Right lung (tissue), 2 donors: ENCODE measurements at regions not wholly inside any gene's neighbourhood (a gene's known extent, or its start where the extent isn't known, plus 50 kb on each side); places are given as distances from the start of the nearest gene placed in this dataset.

Source experiments
- DNase-seq, 2 donors: peaks; one replicate each; pipeline ENCODE4 v3.0.0-alpha.2; 2013

GRCh38 chr3:126266850-126267168 is 86.4 kb upstream of the ALDH1L1 start:
- DNase-seq: no peak

DNA sequence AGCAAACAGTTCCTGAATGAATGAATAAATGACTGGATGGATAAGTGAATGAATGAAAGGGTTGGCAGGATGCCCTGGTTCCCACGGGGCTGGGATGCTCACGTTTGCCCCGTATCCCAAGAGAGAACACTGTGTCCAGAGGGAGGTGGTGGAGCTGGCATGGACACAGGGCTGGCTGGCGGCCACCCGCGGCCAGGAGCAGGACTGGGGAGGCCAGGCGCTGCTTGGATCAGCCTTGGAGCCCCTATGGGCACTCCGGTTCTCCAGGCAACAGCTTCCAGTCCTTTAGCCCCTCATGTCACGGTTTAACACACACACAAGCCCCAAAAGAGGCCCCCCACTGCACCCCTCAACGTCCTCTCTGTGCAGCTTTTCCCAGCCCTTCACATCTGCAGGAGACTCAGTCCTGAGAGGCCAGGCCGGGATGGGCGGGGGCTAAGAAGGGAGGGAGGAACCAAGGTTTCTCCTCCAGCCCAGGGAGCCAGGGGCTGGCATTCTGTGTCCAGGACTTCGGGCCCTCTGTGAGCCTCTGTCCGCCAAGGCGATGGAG is 86.0 kb upstream of the ALDH1L1 start:
- DNase-seq: no peak

DNA sequence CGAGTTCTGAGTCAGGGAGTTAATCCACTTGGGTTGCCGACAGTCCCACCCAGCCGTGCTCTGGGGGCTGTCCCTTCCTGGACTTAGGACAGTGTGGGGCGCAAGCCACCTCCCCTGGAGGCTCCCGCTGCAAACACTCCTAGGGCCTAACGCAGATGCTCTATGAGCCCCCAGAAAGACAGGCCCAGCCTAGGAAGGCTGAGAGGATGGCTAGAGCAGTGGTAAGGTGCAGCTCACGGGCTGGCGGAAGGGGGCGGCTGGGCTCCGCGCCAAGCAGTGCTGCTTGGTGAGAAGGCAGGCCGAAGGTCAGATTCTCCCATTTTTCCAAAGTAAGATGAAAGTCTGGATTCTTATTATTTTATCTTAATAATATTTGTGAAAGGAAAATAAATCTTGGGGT is 84.6 kb upstream of the ALDH1L1 start:
- DNase-seq: no peak

- DNase-seq: no peak
These were observed 84.0 kb upstream of the ALDH1L1 start for GRCh38 chr3:126264381-126264780.

DNA sequence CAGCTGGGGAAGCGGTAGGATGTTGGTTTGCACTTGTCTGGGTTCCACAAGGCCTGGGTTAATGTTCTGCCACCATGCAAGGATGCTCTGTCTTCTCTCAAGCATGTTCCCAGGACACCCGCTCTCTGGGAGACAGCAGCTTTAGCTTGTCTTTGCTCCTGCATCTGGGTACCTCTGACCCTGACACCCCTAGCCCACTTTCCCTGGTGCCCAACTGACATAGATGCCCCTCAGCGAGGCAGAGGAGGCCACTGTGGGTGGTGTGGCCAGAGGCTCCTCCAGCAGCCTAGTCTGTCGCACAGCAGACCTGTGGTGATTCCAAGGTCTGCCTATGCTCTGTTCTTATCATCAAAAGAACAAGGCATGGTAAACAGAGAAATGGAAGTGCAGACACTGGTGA is 83.6 kb upstream of the ALDH1L1 start:
- no peak for DNase-seq

DNA sequence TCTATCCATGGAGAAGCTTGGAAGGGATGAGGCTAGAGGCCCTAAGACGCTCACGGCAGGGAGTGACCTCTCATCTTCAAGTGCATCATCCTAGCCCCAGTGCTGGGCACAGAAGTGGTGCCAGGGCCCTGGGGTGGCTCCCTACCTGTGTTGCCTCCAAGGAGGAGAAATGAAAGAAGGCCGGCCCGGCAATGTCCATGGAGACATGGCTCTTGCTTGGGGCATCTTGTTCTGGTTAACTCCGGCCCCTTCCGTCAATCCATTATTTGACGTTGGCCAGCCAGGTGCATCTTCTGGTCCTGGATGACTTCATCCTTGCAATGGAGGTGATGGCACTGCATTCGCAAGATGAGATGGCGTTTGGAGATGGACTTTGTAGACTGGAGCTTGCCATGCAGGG is 83.2 kb upstream of the ALDH1L1 start:
- DNase-seq: no peak

DNA sequence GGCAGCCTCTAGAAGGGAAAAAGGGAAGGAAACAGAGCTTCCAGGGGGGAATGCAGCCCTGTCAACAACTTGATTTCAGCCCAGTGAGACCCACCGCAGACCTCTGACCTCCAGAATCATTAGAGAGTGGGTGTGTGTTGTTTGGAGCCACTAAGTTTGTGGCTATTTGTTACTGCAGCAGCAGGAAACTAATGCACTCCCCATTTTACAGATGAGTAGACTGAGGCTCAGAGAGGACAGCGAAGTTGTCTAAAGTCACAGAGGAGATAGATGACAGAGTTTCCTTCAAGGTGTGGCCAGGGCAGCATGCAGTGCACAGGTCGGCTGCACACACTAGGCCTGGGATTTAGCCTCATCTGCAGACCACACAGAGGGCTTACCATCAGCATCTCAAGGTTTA is 81.8 kb upstream of the ALDH1L1 start:
- DNase-seq: no peak

DNA sequence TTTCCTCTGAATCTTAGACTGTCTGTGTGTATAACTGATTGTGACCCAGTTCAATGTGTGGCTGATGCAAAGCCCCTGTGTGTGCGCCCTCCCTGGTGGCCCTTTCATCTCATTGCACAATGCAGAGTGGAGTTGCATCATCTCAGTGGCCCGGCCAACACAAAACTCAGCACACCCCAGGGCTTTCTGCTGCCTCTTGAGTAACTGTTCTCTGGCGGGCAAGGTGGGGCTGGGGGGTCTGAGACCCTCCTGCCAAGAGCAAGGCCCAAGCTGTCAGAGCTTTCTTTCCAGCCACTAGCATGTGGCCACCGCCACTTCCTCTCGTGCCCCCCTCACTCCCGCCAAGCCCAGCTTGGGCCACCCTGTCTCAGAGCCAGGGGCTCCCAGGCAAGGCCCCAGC is 80.7 kb upstream of the ALDH1L1 start:
- DNase-seq: peak; percentile 94 to 97

- peak in 1 of 2 donors; percentile 32 for DNase-seq
These were observed 79.3 kb upstream of the ALDH1L1 start for GRCh38 chr3:126259411-126260391.

- DNase-seq: no peak
These were observed 78.3 kb upstream of the ALDH1L1 start for GRCh38 chr3:126258670-126259069.

GRCh38 chr3:126257984-126258383 is 77.6 kb upstream of the ALDH1L1 start:
- DNase-seq: no peak

- DNase-seq: no peak
These were observed 76.8 kb upstream of the ALDH1L1 start for GRCh38 chr3:126257174-126257573.

- no peak for DNase-seq
These were observed 75.9 kb upstream of the ALDH1L1 start for GRCh38 chr3:126256251-126256650.

GRCh38 chr3:126253072-126253471 is 72.7 kb upstream of the ALDH1L1 start:
- DNase-seq: no peak

DNA sequence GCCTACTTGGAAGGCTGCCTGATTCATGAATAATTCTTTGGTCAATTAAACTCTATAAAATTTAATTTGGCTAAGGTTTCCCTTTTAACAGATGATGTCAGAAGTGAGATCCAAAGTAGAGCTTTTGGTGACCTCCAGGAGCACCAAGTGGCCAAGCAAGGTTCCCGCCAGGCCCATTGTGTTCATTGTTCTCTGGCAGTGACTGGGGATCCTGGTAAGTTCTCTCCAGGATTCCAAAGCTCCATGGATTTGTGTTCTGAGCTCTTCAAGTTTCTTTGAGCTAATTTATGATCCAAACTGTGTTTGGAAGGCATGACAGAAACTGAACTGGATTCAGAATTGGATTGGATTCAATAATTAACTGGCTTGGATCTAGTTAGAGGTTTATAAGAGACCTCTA is 72.0 kb upstream of the ALDH1L1 start:
- DNase-seq: no peak

GRCh38 chr3:126245811-126246727 is 65.7 kb upstream of the ALDH1L1 start:
- peak; percentile 61 to 69 for DNase-seq
